Coronary artery (tissue), 2 donors: ENCODE measurements at regions not wholly inside any gene's neighbourhood (a gene's known extent, or its start where the extent isn't known, plus 50 kb on each side); places are given as distances from the start of the nearest gene placed in this dataset.

ENCODE experiments used
- DNase-seq: peaks from one replicate; pipeline ENCODE4 v3.0.0-alpha.2; 2017; ENCODE audit warnings: low spot score
- H3K27ac ChIP-seq, 2 donors: fragments of 200-600 bp; sonication (generic); one replicate each; pipeline ENCODE4 v1.5.1; 2016 to 2019
- H3K4me3 ChIP-seq: fragments of 200-600 bp; sonication (generic); 2 replicates; pipeline ENCODE4 v1.5.1; 2016; ENCODE audit warnings: mild to moderate bottlenecking, moderate library complexity
- TF ChIP-seq, protein P1 (sequence below): fragments of 200-600 bp; sonication (generic); IDR thresholded peaks from one replicate; pipeline ENCODE4 v1.5.1; 2019; ENCODE audit warnings: antibody characterized with exemption

DNA sequence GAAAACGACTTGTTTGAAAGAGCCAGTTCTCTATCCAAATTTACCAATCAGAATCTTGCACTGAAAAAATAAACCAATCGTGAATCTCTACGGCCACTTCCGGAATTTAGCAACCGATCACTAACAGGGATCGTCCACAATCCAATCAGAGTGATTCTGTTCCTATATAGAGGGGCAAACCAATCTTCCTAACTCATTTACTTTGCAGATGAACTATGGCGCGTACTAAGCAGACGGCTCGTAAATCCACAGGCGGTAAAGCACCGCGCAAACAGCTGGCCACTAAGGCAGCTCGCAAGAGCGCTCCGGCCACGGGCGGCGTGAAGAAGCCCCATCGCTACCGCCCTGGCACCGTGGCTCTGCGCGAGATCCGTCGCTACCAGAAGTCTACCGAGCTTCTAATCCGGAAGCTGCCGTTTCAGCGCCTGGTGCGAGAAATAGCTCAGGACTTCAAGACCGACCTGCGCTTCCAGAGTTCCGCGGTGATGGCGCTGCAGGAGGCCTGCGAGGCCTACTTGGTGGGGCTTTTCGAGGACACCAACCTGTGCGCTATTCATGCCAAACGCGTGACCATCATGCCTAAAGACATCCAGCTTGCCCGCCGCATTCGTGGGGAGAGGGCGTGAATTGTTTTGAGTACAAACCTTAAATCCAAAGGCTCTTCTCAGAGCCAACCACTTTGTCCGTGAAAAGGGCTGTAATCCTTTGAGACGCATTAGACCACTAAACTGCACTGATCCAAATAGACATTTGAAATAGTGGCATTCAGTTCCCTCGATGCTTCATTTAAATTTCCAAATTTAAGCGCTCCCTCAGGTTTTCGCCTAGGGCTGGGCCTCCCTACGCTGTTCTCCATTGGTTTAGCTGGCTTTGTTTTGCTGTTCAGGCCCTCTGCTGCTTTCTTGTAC is 138.0 kb downstream of the HFE start:
- DNase-seq, result no peak
- Histone ChIP-seq H3K4me3 (peak overlapping the region; percentile 65), H3K27ac (peak overlapping the region; percentile 56 to 72)
- TF ChIP-seq, protein P1, sequence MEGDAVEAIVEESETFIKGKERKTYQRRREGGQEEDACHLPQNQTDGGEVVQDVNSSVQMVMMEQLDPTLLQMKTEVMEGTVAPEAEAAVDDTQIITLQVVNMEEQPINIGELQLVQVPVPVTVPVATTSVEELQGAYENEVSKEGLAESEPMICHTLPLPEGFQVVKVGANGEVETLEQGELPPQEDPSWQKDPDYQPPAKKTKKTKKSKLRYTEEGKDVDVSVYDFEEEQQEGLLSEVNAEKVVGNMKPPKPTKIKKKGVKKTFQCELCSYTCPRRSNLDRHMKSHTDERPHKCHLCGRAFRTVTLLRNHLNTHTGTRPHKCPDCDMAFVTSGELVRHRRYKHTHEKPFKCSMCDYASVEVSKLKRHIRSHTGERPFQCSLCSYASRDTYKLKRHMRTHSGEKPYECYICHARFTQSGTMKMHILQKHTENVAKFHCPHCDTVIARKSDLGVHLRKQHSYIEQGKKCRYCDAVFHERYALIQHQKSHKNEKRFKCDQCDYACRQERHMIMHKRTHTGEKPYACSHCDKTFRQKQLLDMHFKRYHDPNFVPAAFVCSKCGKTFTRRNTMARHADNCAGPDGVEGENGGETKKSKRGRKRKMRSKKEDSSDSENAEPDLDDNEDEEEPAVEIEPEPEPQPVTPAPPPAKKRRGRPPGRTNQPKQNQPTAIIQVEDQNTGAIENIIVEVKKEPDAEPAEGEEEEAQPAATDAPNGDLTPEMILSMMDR, result no peak

DNA sequence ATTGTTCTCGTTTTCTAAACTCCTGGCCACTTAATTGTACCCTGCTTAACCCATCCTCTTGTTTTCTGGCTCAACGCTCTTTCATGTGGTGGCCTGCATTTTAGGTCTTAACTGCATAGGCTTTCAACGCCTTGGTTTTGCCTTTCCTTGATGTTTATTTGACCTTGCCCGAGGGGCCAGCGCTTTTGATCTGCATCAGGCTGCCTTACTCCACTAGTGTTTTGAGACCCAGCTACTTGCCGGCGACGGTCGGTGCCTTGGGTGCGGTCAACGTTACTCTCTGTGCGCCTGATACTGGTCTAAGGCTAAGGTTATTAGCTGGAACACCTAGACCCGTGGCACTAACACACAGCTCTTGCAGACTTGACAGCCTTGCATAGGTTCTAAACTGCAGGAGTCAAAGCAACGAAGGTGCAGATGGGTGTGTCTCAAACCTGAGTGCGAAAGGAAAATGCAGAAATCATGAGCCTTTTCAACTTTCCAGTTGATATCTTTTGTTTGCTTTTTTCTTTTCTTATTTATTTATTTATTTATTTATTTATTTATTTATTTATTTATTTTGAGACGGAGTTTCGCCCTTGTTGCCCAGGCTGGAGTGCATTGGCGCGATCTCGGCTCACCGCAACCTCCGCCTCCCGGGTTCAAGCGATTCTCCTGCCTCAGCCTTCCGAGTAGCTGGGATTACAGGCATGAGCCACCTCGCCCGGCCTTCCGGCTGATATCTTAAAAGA is 138.8 kb downstream of the HFE start:
- TF ChIP-seq, protein P1, result no peak
- H3K4me3 ChIP-seq, result no peak overlapping the region
- H3K27ac ChIP-seq, result no peak overlapping the region
- DNase-seq, result no peak

DNA sequence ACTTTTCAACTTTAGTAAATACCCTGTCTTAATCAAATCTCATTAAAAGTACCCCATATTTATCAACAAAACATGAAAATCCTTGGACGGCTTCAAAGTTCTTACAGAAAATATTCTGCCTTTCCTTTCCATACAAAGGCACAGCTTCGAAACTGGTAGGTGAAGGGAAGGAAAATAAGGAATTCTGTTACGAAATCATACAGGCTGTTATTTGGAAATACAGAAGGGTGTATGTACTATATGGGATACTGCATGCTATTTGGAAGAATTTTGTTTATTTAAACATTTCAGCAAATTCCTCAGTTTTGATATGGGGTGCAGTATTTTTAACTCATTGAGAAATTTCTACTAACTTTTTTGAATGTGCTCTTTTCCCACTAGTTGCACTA is 138.4 kb upstream of the BTN3A2 start:
- TF ChIP-seq, protein P1, result no peak
- no peak for DNase-seq
- no peak overlapping the region for H3K4me3 ChIP-seq
- H3K27ac ChIP-seq, result no peak overlapping the region

DNA sequence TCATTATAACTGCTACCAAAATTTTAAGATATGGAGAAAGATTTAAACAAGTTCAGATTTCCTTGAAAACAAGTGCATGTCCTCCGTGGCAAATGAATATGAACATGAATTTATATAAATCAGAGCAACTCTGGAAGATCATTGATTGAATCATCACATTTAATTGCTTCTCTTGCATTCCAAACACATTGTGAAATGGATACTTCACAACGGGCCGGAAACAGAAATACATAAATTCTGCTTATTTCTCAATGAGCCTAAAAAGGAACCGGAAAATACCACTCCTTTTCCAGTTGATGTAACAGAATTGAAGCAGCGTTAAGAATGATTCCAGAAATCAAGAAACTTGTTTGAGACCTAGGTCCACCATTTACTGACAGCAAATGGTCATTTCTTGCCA is 134.6 kb upstream of the BTN3A2 start:
- H3K27ac ChIP-seq, result no peak overlapping the region
- TF ChIP-seq, protein P1, result no peak
- no peak overlapping the region for H3K4me3 ChIP-seq
- DNase-seq, result no peak

DNA sequence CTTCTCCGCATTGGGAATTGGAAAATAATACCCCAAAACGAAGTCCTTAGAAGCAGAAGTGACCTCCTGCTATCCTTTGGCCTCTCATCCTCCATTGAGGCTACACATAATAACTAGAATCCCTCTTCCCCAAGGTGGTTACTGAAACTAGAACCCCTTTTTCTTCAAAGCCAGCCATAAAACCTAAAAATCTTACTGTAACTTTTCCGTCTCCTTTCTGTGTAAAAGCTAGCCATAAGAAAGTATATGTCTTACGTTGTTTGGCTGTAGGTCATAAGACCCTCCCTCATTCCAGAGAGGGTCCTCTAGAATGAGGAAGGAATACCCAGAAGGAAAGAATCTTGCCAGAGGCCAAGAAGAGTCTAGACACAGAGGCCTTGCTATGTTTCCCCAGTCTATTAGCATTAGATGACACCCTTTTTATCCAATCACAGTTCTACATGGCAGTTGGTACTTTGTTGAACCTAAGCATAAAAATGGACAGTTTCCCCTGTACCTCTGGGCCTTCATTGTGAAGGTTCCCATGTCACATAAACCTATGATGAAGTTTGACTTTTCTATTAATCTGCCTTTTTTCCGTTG is 133.9 kb upstream of the BTN3A2 start:
- DNase-seq, result no peak
- H3K27ac ChIP-seq, result no peak overlapping the region
- TF ChIP-seq, protein P1, result no peak
- no peak overlapping the region for H3K4me3 ChIP-seq

DNA sequence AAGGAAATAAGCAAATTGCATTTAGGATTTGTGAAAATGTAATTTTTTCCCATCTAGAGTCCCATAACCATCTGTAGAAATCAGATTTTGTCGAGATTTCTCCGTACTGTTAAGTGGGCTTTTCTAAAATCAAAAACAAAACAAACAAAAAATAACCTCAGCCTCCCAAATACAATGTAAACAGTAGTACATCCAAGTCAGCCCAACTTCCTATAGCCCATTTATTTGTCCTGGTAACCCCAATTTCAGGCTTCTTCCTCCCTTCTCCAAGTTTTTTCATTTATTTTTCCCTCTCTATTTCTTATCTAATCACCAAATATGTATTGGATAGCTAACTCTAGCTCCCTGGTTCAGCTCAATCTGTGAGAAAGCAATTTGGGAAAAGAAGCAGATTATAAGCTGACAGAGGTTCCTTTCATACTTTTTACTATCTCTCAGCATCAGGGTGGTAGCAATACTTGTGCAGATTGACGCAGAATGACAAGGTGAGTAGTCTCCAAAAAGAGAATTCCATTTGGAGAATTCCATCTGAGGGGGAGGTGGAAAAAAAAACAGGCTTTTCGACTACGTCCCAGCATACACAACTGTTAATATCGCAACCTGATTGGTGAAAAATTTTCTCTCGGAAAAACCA is 132.6 kb upstream of the BTN3A2 start:
- no peak for DNase-seq
- TF ChIP-seq, protein P1, result no peak
- Histone ChIP-seq H3K27ac (no peak overlapping the region), H3K4me3 (no peak overlapping the region)
